CD4-positive, alpha-beta T cell treated with Interleukin-21 for 1 hour (primary cell): ENCODE measurements at regions not wholly inside any gene's neighbourhood (a gene's known extent, or its start where the extent isn't known, plus 50 kb on each side); places are given as distances from the start of the nearest gene placed in this dataset.
A peak's percentile ranks its signal among the peaks of the same experiment; 100 is the strongest.

Experiments used
- DNase-seq: peaks from one replicate; pipeline ENCODE4 v3.0.0-alpha.2; 2020

DNA sequence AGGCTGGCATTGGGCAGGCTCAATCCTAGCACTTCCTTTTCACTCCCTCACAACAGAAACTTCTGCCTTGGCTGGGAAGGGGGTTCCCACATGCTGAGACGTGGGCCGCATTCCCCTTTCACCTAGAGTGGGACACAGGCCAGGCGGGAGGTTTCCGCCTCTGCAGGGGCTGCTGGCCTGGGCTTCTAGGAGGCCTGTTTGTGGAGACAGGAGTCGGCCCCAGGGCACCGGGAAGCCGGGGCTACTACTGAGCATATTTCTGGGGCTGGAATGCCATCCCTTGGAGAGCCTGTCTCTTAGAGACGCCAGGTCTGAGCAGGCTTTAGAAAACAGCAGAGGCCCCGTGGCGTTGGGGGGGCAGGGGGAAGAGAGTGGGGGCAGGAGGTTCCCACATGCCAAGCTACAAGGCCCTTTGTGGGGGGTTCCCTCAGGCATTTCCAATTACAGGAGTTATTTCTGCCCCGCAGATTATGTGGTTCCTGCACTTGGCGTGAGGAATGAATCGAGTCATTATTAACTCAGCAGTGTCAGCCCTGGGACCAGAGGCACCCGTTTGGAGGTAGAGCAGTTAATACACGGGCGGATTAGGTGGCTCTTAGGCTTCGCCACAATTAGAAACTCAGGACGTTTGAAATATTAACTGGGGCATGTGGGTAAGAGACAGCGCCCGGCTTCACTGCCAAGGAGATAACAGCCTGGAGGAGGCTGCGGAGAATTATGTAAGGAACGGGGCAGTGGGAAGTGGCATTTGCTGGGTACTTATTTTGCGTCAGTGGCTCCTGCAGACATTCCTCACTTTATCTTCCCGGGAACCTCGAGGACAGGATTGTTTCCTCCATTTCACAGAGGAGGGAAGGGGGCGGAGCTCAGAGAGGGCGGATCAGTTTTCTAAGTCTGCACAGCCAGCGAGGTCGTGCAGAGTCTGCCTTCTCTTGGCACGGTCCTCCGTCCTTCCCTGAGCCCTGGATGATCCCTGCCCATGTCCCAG is 162.5 kb downstream of the MAF start:
- no peak for DNase-seq

DNA sequence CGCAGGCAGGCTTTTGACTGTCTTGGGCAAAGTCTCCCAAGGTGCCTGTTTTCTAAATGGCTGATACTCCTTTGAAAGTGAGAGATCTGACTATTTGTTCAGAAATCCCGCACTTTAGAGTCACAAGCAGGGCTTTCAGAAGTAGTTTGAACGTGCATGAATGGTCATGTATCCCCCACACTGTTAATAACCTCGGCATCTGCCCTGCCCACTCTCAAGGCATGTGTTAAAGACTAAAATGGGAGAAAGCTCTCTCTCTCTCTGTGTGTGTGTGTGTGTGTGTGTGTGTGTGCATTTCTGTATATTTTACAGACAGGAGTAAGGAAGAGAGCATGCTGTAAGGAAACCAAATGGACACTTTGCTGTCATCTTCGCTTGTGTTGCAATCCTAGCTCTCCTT is 163.7 kb downstream of the MAF start:
- no peak for DNase-seq

DNA sequence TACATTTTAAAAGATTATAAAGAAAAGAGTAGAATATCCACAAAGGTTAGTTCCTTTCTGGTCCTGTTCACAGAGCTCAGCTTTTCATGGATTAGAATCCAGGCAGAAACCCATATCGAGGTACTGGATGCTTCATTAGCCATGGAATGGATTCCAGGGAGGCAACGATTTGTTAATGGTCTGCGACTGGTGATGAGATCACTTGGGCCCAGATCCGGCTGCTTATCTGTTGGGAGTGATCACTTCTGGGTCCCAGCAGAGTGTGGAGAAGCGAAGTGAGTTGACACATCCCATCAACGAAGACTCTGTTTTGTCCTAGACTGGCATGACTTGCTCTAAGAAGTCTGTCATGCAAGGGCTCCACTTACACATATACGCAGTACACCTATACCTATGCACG is 165.8 kb downstream of the MAF start:
- DNase-seq, result no peak

DNA sequence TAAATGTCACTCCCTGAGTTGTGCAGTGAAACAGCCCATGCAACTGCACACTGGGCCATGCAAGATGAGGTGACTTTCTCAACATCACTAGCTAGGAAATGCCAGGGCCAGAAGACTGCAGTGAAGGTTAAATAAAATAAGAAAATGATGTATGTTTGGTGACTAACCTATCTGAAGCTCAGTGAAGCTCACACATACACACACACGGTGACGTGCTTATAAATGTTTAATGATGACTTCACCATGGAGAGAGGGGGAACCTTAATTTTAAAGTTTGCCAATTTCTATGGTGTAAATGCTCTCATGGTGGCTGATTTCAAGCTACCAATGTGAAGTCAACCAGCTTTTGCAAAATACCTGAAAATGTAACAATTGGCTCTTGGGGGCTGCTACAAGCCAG is 166.4 kb downstream of the MAF start:
- DNase-seq, result no peak

DNA sequence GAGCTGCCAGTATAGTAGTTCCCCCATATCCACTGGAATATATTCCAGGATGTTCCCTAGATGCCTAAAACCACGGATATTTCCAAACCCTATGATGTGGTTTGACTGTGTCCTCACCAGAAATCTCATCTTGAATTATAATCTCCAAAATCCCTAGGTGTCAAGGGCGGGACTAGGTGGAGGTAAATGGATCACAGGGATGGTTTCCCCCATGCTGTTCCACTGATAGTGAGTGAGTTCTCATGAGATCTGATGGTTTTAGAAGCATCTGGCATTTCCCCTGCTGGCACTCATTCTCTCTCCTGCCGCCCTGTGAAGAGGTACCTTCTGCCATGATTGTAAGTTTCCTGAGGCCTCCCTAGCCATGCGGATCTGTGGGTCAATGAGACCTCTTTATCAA is 168.6 kb downstream of the MAF start:
- no peak for DNase-seq

DNA sequence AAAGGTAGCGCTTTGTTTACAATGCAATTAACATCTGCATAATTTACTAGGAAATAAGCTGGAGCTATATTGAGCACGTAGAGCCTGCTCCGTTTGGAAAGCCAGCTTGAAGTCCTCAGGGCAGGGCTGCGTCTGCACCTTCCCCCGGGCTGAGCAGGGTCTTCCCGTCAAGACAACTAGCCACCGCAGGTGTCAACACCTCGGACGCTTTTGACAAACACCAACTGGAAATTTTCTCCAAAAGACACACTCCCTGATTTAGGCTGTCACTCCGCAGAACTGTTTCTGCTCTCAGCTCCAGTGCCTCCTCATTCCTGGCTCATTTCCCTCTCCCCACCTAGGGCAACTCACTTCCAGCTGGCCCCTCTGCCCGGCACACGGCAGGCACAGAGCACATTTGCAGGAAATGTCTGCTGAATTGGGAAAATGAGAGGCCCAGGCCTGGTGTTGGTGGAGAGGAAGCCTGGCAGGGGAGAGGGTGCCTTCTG is 170.3 kb downstream of the MAF start:
- DNase-seq, result no peak

DNA sequence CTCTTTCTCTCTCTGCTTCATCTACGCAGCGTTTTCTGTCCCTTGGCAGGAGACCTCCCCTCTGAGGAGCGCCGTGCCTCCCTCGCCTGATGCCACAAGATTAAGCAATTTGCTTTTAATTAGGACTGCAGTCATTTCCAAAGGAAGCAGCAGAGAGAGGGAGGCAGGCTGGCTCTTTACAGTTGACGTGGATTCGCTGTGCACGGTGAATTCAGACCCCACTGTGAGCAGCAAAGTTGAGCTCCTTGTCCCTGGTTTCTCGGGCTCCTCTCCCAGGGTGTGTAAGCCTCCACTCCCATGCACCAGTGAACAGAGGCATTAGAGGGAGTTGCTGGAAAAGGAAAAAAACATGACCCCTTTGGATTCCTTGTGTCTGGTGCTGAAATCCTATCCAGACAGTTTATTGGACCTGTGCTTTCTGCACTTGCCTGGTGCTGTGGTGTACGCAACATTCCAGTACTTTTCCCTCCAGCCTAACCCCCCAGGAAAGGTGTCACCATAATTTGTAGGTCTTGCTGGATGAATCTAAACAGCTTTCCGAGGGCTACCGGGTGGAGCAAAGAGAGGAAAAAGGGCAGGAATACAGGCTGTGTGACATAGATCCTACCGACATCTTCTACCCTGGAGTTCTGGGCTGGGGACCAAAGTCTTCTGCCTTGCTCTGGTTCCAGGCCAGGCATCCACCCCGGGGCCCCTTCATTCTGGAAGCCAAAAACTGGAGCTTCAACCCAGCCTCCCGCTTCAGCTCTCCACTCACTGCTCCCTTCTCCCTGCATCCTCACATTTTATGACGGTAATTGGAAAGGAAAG is 171.0 kb downstream of the MAF start:
- DNase-seq, result no peak

DNA sequence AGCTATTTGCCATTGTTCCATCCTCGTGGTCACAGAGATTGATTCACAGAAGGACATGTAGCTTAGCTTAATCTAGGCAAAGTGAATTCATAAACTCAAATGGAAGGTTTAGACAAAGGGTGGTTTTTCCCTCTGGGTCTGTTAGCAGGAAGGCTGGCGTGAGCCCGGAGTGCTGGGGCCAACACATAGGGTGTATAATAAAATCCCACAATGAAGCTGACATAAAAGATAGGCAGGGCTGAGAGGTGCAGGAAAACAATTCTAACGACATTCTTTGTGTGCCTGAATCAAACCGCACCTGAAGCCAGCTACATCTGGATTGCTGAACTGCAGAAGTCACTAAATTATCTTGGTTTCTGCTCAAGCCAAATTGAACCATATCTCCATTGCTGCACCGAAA is 173.9 kb downstream of the MAF start:
- no peak for DNase-seq

DNA sequence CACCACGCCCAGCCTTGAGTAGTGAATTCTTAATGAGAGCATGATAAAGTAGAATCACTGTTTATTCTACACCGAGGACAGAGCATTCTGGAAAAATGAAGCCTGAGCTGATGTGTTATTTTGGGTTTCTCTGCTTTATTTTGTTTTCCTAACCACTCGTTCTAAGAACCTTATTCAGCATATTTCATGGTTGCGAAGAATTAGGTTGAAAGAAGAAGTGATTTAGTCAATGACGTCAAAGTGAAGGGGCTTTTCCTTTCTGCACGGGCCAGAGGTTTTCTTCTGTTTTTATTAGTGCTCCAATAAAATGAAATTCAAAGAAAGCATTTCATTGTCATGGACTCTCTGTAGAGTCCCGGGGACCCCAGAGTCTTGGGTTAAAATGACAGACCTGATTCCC is 178.5 kb downstream of the MAF start:
- DNase-seq, result no peak

DNA sequence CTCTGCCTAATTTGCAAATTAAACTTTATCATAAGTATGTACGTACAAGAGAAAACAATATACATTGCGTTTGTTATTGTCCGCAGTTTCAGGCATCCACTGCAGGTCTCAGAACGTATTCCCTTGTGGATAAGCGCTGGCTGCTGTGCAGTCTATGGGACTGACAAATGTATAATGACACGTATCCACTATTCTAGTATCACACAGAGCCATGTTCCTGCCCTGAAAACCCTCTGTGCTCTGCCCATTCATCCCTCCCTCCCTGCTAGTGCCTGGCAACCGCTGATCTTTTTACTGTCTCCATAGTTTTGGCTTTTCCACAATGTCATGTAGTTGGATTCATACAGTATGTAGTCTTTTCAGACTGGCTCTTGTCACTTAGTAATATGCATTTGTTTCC is 179.4 kb downstream of the MAF start:
- no peak for DNase-seq

DNA sequence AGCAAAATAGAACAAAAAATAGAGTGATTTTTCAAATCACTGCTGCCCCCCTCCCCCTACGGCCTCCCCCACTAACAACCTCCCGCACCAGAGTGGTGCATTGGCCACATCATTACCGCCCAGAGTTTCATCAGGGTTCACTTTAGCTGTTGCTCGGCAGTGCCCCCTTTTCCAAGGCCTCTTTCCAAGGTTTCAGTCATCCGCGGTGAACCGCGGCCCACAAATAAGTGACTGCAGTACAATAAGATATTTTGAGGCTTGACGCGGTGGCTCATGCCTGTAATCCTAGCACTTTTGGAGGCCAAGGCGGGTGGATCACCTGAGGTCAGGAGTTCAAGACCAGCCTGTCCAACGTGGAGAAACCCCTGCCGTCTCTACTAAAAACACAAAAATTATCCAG is 180.0 kb downstream of the MAF start:
- no peak for DNase-seq

DNA sequence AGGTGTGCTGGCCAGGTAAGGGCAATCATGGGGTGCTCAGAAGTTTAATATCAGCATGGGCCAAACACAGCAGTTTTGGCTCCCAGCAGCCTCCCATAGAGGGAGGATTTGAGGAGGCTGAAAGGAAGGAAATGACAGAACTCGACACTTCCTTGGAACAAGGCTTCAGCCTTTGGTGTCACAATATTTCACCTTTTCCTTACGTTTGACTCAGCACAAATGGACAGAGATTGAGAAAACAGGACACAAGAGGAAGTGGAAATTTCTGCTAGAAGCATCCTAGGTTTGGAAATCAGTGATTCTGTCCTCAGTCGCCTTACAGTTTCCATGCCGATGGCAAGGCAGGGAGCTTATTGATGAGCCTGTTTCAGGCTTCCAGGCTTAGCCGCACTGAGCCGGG is 181.4 kb downstream of the MAF start:
- no peak for DNase-seq

DNA sequence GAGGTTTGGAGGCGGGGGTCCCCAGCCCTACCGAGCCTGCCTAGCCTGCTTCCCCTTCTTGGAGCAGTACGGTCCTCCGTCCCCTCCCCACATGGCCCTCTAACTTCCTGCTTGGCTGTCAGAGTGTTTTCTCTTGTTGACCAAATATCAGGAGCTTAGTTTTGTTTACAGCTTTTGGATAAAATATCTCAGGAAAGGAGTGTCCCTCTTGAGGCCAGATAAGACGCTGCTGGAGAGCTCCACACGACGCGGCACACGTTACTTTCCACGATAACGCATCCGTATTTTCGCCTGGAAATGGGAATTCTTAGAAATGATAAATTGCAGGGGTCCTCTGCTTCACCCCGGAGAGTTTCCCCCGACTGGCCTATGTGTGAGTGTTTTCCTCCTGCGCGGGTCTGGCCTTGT is 182.9 kb downstream of the MAF start:
- DNase-seq, result no peak

DNA sequence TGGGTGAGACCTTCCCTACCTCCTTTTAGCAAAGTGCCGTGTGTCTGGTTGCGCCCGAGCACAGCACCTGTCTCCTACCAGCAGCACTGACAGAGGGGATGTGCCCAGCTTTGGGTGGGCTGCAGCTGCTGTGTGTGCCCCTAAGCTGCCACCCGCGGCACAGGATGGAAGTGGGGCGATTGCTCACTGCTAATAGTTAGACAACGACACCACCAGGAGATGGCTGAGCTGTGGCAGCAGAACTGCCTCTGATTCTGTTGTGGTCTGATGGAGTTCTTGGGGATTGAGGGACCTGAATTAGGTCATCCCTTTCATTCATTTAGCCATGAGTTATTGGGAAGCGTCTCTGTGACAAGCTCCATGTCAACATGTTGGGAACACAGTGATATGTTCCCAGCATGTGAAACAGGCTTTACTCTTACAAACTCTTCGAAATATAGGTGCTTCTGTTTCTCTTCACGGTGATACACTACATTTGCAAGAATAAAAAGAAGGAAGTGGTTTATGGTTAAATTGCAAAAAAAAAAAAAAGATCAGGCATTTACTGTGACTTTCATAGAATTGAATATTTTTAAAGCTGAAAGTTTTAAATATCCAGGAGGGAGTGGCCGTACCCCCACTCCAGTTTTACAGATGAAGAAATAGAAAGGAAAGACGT is 184.4 kb downstream of the MAF start:
- peak; percentile 14 for DNase-seq

DNA sequence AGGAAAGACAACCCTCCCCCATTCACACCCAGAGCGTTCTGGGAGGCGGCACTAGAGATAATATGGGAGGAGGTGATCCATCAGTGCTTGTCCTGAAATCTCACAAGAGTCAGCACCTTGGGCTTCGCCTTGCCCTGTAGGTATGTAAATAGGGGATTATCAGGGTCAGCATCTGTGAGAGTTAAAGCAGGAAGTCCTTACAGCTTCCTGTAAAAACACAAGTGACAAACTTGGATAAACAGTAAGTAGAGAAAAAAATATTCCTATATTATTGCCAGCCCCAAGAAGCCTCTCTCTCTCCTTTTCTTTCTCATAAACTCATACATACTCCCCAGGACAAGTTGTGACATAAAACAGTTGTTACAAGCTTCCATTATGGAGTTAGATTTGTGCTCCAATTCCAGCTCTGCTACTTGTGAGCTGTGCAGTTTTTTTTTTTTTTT is 187.7 kb downstream of the MAF start:
- no peak for DNase-seq

DNA sequence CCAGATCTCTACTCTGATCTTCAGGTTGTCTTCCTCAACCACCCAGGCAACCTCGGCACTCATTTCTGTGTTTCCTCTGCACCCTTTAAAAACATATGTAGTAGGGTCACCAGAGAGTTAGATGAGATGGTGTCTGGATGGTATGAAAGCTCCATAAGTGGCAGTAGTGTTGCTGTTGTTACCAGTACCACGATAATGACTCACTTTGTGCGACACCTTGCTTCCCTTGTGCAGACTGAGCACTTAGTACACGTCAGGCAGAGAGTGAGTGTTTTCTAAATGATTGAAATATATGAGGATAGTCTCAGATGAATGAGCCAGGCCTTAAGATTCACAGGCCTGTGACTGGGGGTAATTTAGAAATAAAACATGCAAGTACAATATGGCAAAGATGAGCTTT is 188.7 kb downstream of the MAF start:
- DNase-seq, result no peak

DNA sequence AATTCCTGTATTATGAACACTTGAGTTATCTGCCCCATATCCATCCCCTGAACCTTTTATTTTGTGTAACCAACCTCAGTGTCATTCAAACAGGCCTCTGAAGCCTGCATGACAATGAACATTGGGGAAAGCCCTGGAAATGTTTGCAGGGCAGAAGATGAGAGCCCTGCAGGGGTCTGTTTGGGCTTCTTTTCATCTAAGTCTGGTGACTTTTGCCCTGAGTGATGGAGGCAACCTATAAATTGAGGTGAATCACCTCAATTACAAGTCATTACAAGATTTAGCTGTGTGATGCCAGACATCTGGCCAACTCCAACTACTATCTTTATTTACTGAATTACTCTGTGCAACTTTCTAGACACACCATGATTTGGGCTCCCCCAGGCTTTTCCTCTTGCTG is 189.2 kb downstream of the MAF start:
- DNase-seq, result no peak

DNA sequence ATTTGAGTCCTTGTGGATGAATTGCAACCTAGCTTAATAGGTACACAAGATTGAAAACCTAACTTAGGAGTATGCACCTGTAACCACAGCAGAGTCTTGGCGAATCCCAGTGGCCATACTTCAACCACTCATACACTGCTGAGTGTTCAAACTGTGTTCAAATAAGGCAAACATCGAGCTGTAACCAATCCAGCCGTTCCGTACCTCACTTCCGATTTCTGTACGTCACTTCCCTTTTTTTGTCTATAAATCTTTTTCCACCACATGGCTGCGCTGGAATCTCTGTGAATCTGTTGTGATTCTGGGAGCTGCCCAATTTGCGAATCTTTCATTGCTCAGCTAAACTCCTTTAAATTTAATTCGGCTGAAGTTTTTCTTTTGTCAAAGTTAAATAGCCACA is 190.6 kb downstream of the MAF start:
- no peak for DNase-seq

DNA sequence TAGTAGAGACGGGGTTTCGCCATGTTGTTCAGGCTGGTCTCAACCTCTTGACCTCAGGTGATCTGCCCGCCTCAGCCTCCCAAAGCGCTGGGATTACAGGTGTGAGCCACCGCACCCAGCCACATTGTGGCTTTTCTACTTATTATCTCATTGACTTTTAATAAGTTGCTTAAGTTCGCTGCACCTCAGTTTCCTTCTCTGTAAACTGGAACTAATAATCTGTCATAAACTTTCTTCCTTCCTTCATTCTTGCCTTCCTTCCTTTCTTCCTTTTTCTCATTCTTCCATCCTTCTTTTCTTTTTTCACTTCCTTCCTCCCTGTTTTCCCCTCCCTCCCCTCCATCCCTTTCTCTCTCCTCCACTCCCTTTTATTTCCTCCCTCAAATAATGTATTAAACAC is 192.2 kb downstream of the MAF start:
- no peak for DNase-seq

DNA sequence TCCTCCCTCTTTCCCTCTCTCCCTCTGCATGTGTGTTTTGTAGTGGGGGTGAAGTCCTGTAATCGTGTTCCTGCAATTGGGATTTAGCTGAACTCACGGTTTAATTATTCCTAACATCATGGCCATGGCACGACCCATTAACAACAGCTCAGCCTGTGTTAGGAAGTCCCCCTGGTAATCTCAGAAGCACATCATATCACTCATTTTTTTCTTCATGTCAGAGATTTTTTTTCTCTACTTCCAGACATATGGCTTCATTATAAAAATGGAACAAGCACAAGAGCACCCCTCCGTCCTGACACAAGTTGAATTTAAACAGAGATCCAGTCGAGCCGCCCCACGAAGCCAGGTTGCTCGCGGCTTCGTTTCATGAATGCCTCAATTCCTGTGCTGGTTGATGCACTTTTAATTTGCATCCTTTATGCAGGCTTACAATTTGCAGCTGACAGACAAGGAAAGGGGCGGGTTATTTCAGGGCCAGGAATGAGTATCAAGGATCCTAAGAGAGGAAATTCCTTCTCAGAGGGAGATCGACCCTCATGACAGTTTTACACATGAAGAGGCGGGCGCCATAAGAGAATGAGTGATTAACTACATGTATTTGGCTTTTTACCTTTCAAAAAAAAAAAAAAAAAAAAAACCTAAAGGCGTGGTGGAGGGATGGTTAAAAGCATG is 192.9 kb downstream of the MAF start:
- DNase-seq, result no peak

DNA sequence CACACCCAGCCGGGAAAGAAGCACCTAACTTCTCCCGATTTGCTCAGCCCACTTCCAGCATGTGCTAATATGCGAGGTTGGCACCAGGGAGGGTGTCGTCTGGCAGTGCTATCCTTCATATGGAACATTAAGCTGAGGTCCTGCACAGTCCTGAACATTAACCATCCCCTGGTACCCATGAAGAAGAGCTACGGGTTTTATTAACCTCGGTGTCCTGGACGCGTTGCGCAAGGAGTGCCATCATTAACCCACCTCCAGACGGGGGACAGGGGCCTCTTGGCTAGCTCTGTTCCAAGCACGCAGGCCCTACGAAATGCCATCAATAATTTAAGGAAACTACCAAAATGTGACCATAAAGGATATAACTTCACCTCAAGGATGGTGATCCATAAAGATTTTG is 193.5 kb downstream of the MAF start:
- no peak for DNase-seq

DNA sequence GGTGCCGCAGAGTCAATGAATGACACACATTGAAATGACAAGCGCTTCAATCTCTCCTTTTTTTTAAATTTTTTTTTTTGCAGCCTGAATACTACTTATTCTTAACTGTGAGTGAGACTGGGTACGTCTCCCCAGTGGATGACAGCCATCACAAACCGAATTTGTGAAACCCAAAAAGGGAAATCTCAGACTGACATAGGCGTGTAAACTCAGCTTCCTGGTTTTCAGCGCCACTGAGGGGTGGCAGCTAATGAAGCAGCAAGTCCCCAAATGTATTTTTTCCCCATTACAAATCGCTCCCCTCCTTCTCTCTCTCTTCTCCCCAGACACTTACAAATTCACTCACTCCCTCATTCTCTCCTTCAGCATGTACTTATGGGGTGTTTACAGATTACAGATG is 196.0 kb downstream of the MAF start:
- DNase-seq, result no peak

DNA sequence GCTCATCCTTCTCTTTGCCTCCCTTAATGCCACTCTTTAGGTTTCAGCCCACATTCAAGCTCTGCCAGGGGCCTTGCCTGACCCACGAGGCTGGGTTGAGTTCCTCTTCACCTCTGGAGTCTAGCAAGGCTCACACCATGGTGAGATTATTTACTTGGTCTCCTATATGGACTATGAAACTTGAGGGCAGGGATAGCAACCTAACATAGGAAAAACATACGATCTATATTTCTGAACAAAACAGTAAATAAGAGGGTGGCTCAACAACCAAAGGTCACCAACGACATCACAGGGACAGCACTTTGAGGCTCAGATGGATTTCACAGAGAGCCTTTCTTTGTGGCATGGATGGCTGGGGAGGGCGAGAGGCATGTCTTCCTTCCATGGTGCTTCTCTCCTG is 197.0 kb downstream of the MAF start:
- DNase-seq, result no peak
